ENCODE measurements at regions not wholly inside any gene's neighbourhood (a gene's known extent, or its start where the extent isn't known, plus 50 kb on each side); places are given as distances from the start of the nearest gene placed in this dataset.

- no peak for DNase-seq (ENCODE audit: low spot score)
- H3K9me3 Mint-ChIP-seq = peaks cover 3% of the 10 kb centered on the region
- no peak overlapping the region for H3K27ac Mint-ChIP-seq
- peak overlapping the region; percentile 21 for H3K4me3 Mint-ChIP-seq
- H3K27me3 Mint-ChIP-seq (ENCODE audit: low read depth) = no peaks in the 10 kb centered on the region
- no peaks in the 10 kb centered on the region for H3K36me3 Mint-ChIP-seq (ENCODE audit: low read depth)
- H3K4me1 Mint-ChIP-seq (ENCODE audit: low read depth) = no peaks in the 10 kb centered on the region
Measured at GRCh38 chr1:5713101-5714010, 278.9 kb downstream of the NPHP4 start.

- Mint-ChIP-seq H3K9me3 (peaks cover 3% of the 10 kb centered on the region), H3K27me3 (ENCODE audit: low read depth) (no peaks in the 10 kb centered on the region), H3K4me3 (no peak overlapping the region), H3K4me1 (ENCODE audit: low read depth) (no peaks in the 10 kb centered on the region), H3K36me3 (ENCODE audit: low read depth) (no peaks in the 10 kb centered on the region), H3K27ac (no peak overlapping the region)
- DNase-seq (ENCODE audit: low spot score) = no peak
Measured at GRCh38 chr1:5711956-5712645, 280.1 kb downstream of the NPHP4 start.

- no peak for DNase-seq (ENCODE audit: low spot score)
- H3K36me3 Mint-ChIP-seq (ENCODE audit: low read depth) = no peaks in the 10 kb centered on the region
- H3K27ac Mint-ChIP-seq = no peak overlapping the region
- no peak overlapping the region for H3K4me3 Mint-ChIP-seq
- H3K9me3 Mint-ChIP-seq = peaks cover 3% of the 10 kb centered on the region
- no peaks in the 10 kb centered on the region for H3K27me3 Mint-ChIP-seq (ENCODE audit: low read depth)
- no peaks in the 10 kb centered on the region for H3K4me1 Mint-ChIP-seq (ENCODE audit: low read depth)
Measured at GRCh38 chr1:5711079-5711478, 281.1 kb downstream of the NPHP4 start.

- Mint-ChIP-seq H3K9me3 (no peaks in the 10 kb centered on the region), H3K36me3 (ENCODE audit: low read depth) (no peaks in the 10 kb centered on the region), H3K27me3 (ENCODE audit: low read depth) (no peaks in the 10 kb centered on the region), H3K4me1 (ENCODE audit: low read depth) (no peaks in the 10 kb centered on the region), H3K27ac (no peak overlapping the region), H3K4me3 (no peak overlapping the region)
- DNase-seq (ENCODE audit: low spot score) = no peak
Measured at GRCh38 chr1:5709976-5710375, 282.2 kb downstream of the NPHP4 start.

GRCh38 chr1:5709461-5709975 lies 282.7 kb downstream of the NPHP4 start:
- Mint-ChIP-seq H3K9me3 (no peaks in the 10 kb centered on the region), H3K4me1 (ENCODE audit: low read depth) (no peaks in the 10 kb centered on the region), H3K27ac (no peak overlapping the region), H3K36me3 (ENCODE audit: low read depth) (no peaks in the 10 kb centered on the region), H3K27me3 (ENCODE audit: low read depth) (no peaks in the 10 kb centered on the region), H3K4me3 (no peak overlapping the region)
- DNase-seq (ENCODE audit: low spot score) = no peak

GRCh38 chr1:5708346-5709245 lies 283.6 kb downstream of the NPHP4 start:
- H3K36me3 Mint-ChIP-seq (ENCODE audit: low read depth) = no peaks in the 10 kb centered on the region
- no peaks in the 10 kb centered on the region for H3K9me3 Mint-ChIP-seq
- H3K4me3 Mint-ChIP-seq = no peak overlapping the region
- DNase-seq (ENCODE audit: low spot score) = no peak
- H3K27me3 Mint-ChIP-seq (ENCODE audit: low read depth) = no peaks in the 10 kb centered on the region
- no peaks in the 10 kb centered on the region for H3K4me1 Mint-ChIP-seq (ENCODE audit: low read depth)
- no peak overlapping the region for H3K27ac Mint-ChIP-seq

GRCh38 chr1:5707566-5708345 lies 284.5 kb downstream of the NPHP4 start:
- no peaks in the 10 kb centered on the region for H3K9me3 Mint-ChIP-seq
- H3K4me3 Mint-ChIP-seq = no peak overlapping the region
- H3K27me3 Mint-ChIP-seq (ENCODE audit: low read depth) = no peaks in the 10 kb centered on the region
- no peaks in the 10 kb centered on the region for H3K4me1 Mint-ChIP-seq (ENCODE audit: low read depth)
- DNase-seq (ENCODE audit: low spot score) = no peak
- no peak overlapping the region for H3K27ac Mint-ChIP-seq
- no peaks in the 10 kb centered on the region for H3K36me3 Mint-ChIP-seq (ENCODE audit: low read depth)

GRCh38 chr1:5706239-5706638 lies 286.0 kb downstream of the NPHP4 start:
- no peak overlapping the region for H3K4me3 Mint-ChIP-seq
- no peak overlapping the region for H3K27ac Mint-ChIP-seq
- H3K27me3 Mint-ChIP-seq (ENCODE audit: low read depth) = no peaks in the 10 kb centered on the region
- H3K4me1 Mint-ChIP-seq (ENCODE audit: low read depth) = no peaks in the 10 kb centered on the region
- H3K36me3 Mint-ChIP-seq (ENCODE audit: low read depth) = no peaks in the 10 kb centered on the region
- no peaks in the 10 kb centered on the region for H3K9me3 Mint-ChIP-seq
- no peak for DNase-seq (ENCODE audit: low spot score)

- no peak for DNase-seq (ENCODE audit: low spot score)
- Mint-ChIP-seq H3K9me3 (no peaks in the 10 kb centered on the region), H3K36me3 (ENCODE audit: low read depth) (no peaks in the 10 kb centered on the region), H3K4me1 (ENCODE audit: low read depth) (no peaks in the 10 kb centered on the region), H3K4me3 (no peak overlapping the region), H3K27me3 (ENCODE audit: low read depth) (no peaks in the 10 kb centered on the region), H3K27ac (no peak overlapping the region)
Measured at GRCh38 chr1:5705751-5706150, 286.5 kb downstream of the NPHP4 start.

- Mint-ChIP-seq H3K27me3 (ENCODE audit: low read depth) (no peaks in the 10 kb centered on the region), H3K27ac (no peak overlapping the region), H3K4me3 (no peak overlapping the region), H3K9me3 (no peaks in the 10 kb centered on the region), H3K4me1 (ENCODE audit: low read depth) (no peaks in the 10 kb centered on the region), H3K36me3 (ENCODE audit: low read depth) (no peaks in the 10 kb centered on the region)
- no peak for DNase-seq (ENCODE audit: low spot score)
Measured at GRCh38 chr1:5704561-5705514, 287.4 kb downstream of the NPHP4 start.

- Mint-ChIP-seq H3K27ac (no peak overlapping the region), H3K36me3 (ENCODE audit: low read depth) (no peaks in the 10 kb centered on the region), H3K4me1 (ENCODE audit: low read depth) (no peaks in the 10 kb centered on the region), H3K27me3 (ENCODE audit: low read depth) (no peaks in the 10 kb centered on the region), H3K9me3 (no peaks in the 10 kb centered on the region), H3K4me3 (no peak overlapping the region)
- no peak for DNase-seq (ENCODE audit: low spot score)
Measured at GRCh38 chr1:5701642-5702041, 290.6 kb downstream of the NPHP4 start.

GRCh38 chr1:5693568-5693967 lies 298.7 kb downstream of the NPHP4 start:
- no peaks in the 10 kb centered on the region for H3K27me3 Mint-ChIP-seq (ENCODE audit: low read depth)
- no peaks in the 10 kb centered on the region for H3K36me3 Mint-ChIP-seq (ENCODE audit: low read depth)
- no peak for DNase-seq (ENCODE audit: low spot score)
- no peak overlapping the region for H3K27ac Mint-ChIP-seq
- no peaks in the 10 kb centered on the region for H3K4me1 Mint-ChIP-seq (ENCODE audit: low read depth)
- H3K9me3 Mint-ChIP-seq = no peaks in the 10 kb centered on the region
- no peak overlapping the region for H3K4me3 Mint-ChIP-seq

Measured in T-helper 2 cell treated with Interferon-gamma antibody and Interleukin-4, amounts not matched to agents 5 μg/mL and 100 μg/mL, for 36 hours (primary cell).